Chondrocyte (in vitro differentiated cells): ENCODE measurements at regions not wholly inside any gene's neighbourhood (a gene's known extent, or its start where the extent isn't known, plus 50 kb on each side); places are given as distances from the start of the nearest gene placed in this dataset.

Experiments used
- DNase-seq: peaks from one replicate; pipeline ENCODE4 v3.0.0; 2021; ENCODE audit warnings: mixed read lengths, low spot score
- H3K27ac Mint-ChIP-seq: one replicate; pipeline ENCODE4 v1.8.0; 2021; ENCODE audit warnings: mild to moderate bottlenecking, moderate library complexity, mixed read lengths; ENCODE audit not compliant: unreplicated experiment
- H3K27me3 Mint-ChIP-seq: 2 replicates; pipeline ENCODE4 v1.8.0; 2021; ENCODE audit warnings: low read depth, mixed read lengths
- H3K36me3 Mint-ChIP-seq: 2 replicates; pipeline ENCODE4 v1.8.0; 2021; ENCODE audit warnings: low read depth, mixed read lengths
- H3K4me1 Mint-ChIP-seq: 2 replicates; pipeline ENCODE4 v1.8.0; 2021; ENCODE audit warnings: low read depth, mild to moderate bottlenecking, mixed read lengths
- H3K4me3 Mint-ChIP-seq: one replicate; pipeline ENCODE4 v1.8.0; 2021; ENCODE audit warnings: mild to moderate bottlenecking, moderate library complexity, mixed read lengths; ENCODE audit not compliant: unreplicated experiment
- H3K9me3 Mint-ChIP-seq: 2 replicates; pipeline ENCODE4 v1.8.0; 2021; ENCODE audit warnings: low read depth, mixed read lengths
- CTCF ChIP-seq: fragments of 200-600 bp; sonication (generic); IDR thresholded peaks from 2 replicates; pipeline ENCODE4 v1.5.0; 2021; ENCODE audit warnings: antibody characterized with exemption, mild to moderate bottlenecking, moderate library complexity

GRCh38 chr2:226608451-226608850 is 191.2 kb downstream of the IRS1 start:
- Mint-ChIP-seq H3K4me1 (peaks cover 19% of the 10 kb centered on the region), H3K4me3 (no peak overlapping the region), H3K36me3 (no peaks in the 10 kb centered on the region), H3K27ac (no peak overlapping the region), H3K27me3 (no peaks in the 10 kb centered on the region), H3K9me3 (no peaks in the 10 kb centered on the region)
- DNase-seq = no peak
- TF ChIP-seq CTCF = no peak

- no peaks in the 10 kb centered on the region for H3K9me3 Mint-ChIP-seq
- no peak overlapping the region for H3K27ac Mint-ChIP-seq
- no peaks in the 10 kb centered on the region for H3K36me3 Mint-ChIP-seq
- DNase-seq = no peak
- peaks cover 26% of the 10 kb centered on the region for H3K4me1 Mint-ChIP-seq
- no peak overlapping the region for H3K4me3 Mint-ChIP-seq
- no peaks in the 10 kb centered on the region for H3K27me3 Mint-ChIP-seq
- no peak for TF ChIP-seq CTCF
Measured at GRCh38 chr2:226607379-226607778, 192.2 kb downstream of the IRS1 start.

- TF ChIP-seq CTCF = no peak
- Mint-ChIP-seq H3K4me3 (no peak overlapping the region), H3K36me3 (no peaks in the 10 kb centered on the region), H3K4me1 (peaks cover 27% of the 10 kb centered on the region), H3K27me3 (no peaks in the 10 kb centered on the region), H3K27ac (no peak overlapping the region), H3K9me3 (no peaks in the 10 kb centered on the region)
- DNase-seq = no peak
Measured at GRCh38 chr2:226605642-226606041, 194.0 kb downstream of the IRS1 start.

- H3K4me3 Mint-ChIP-seq = no peak overlapping the region
- no peak for DNase-seq
- TF ChIP-seq CTCF = no peak
- H3K4me1 Mint-ChIP-seq = peaks cover 23% of the 10 kb centered on the region
- no peaks in the 10 kb centered on the region for H3K9me3 Mint-ChIP-seq
- H3K27ac Mint-ChIP-seq = no peak overlapping the region
- H3K36me3 Mint-ChIP-seq = no peaks in the 10 kb centered on the region
- no peaks in the 10 kb centered on the region for H3K27me3 Mint-ChIP-seq
Measured at GRCh38 chr2:226603606-226604005, 196.0 kb downstream of the IRS1 start.

GRCh38 chr2:226601881-226602662 is 197.5 kb downstream of the IRS1 start:
- Mint-ChIP-seq H3K4me1 (peaks cover 23% of the 10 kb centered on the region), H3K4me3 (no peak overlapping the region), H3K27me3 (no peaks in the 10 kb centered on the region), H3K27ac (peak overlapping the region; percentile 80), H3K36me3 (no peaks in the 10 kb centered on the region), H3K9me3 (no peaks in the 10 kb centered on the region)
- no peak for TF ChIP-seq CTCF
- DNase-seq = no peak
